ENCODE measurements at regions not wholly inside any gene's neighbourhood (a gene's known extent, or its start where the extent isn't known, plus 50 kb on each side); places are given as distances from the start of the nearest gene placed in this dataset.

DNA sequence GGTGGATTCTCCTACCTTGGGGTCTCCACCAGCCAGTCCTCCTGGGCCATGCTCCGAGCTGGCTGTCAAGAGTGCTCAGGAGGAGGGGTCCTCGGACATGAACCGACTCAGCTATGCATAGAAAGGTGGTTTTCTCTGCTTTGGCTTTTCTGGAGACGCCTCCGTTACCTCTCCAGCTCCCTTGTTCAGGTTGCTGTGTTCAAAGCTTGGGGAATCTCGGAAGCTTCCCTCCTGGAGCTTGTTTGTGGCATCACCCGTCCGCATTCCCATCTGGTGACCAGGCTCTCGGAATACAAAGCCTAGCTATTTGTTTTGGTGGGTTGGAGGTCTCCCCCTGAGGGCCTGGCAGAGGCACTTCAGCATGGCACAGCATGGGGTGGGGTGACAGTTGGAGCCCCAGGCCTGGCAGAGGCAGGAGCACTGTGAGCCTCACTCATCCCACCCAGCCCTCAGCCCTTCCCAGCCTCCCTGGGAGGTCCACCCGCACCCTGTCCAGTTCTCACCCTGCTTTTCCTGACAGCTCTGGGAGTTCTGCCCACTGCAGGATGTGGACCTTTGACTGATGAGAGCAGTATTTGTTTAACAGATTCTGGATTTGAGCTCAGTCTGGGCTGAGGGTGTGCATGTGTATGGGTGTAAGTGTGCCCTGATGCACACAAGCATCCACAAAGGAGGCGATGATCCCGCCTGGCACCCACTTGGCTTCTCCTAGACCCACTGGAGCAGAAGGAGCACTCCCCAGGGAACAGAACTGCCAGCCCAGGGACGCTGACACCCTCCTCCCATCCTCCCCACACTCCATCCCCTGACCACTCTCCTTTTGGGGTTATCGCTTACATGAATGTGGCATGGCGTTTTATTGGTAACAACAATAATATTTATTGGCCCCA lies 107.3 kb upstream of the HS6ST1 start:
- H3K4me3 ChIP-seq = no peak overlapping the region
- no peak overlapping the region for H3K27ac ChIP-seq
- peaks cover 0 to 3% (median 0%) of the 10 kb centered on the region in 3 donors for H3K27me3 ChIP-seq (ENCODE audit: insufficient read depth in 3 of 3, low read length in 2 of 3)
- intact Hi-C loops (cut with DNase I) = no loop called here
- ATAC-seq (no peak), DNase-seq (peak in 1 of 2 donors; percentile 20)
- H3K4me1 ChIP-seq = no peaks in the 10 kb centered on the region
- WGBS, 3 donors = 85 to 90% (median 90%) methylated on average over 15 of the region's 15 CpGs
- peaks cover 17% of the 10 kb centered on the region for H3K9me3 ChIP-seq
- TF ChIP-seq, protein P1, sequence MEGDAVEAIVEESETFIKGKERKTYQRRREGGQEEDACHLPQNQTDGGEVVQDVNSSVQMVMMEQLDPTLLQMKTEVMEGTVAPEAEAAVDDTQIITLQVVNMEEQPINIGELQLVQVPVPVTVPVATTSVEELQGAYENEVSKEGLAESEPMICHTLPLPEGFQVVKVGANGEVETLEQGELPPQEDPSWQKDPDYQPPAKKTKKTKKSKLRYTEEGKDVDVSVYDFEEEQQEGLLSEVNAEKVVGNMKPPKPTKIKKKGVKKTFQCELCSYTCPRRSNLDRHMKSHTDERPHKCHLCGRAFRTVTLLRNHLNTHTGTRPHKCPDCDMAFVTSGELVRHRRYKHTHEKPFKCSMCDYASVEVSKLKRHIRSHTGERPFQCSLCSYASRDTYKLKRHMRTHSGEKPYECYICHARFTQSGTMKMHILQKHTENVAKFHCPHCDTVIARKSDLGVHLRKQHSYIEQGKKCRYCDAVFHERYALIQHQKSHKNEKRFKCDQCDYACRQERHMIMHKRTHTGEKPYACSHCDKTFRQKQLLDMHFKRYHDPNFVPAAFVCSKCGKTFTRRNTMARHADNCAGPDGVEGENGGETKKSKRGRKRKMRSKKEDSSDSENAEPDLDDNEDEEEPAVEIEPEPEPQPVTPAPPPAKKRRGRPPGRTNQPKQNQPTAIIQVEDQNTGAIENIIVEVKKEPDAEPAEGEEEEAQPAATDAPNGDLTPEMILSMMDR (IDR thresholded peaks at IDR 0.05) = no peak
- no peaks in the 10 kb centered on the region for H3K36me3 ChIP-seq (ENCODE audit: insufficient read depth in 1 of 2, low read depth in 1 of 2)

DNA sequence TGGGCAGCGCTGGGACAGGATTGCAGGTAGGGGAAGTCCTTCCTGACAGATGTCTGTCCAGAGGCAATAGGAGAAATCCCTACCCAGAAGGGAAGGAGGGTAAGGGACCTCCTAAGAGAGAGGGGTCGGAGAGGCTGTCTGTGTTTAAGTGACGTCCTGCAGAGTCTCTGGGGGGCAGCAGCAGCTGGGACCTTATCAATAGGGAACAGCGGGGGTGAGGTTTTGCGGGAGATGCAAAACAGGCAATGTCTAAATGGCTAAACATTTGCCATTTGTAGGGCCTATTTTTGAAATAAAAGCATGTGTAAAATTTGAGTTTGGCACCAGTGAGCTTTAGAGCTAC lies 108.7 kb upstream of the HS6ST1 start:
- DNase-seq = peak in 1 of 2 donors; percentile 3
- 73 to 75% (median 73%) methylated on average over 5 of the region's 5 CpGs for WGBS, 3 donors
- TF ChIP-seq, protein P1 (IDR thresholded peaks at IDR 0.05) = no peak

DNA sequence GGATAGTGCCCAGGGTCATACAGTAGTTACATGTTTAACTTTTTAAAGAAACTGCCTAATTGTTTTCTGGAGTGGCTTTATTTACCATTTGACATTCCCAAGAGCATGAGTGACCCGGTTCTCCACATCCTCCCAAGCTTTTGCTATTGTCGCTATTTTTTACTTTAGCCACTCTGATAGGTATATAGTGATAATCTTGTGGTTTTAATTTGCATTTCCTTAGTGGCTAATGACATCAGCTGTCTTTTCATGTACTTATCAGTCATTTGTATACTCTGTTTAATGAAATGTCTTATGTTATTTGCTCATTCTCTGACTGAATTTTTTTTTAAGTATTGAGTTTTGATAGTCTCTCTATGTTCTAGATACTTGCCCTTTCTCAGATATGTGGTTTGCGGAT lies 109.7 kb upstream of the HS6ST1 start:
- H3K27ac ChIP-seq = no peak overlapping the region
- H3K9me3 ChIP-seq = peaks cover 26% of the 10 kb centered on the region
- H3K27me3 ChIP-seq (ENCODE audit: insufficient read depth in 3 of 3, low read length in 2 of 3) = peaks cover 0 to 3% (median 0%) of the 10 kb centered on the region in 3 donors
- no peak overlapping the region for H3K4me3 ChIP-seq
- no peaks in the 10 kb centered on the region for H3K4me1 ChIP-seq
- intact Hi-C loops (cut with DNase I) = no loop called here
- 81 to 87% (median 84%) methylated on average over 3 of the region's 3 CpGs for WGBS, 3 donors
- TF ChIP-seq, protein P1 (IDR thresholded peaks at IDR 0.05) = no peak
- no peaks in the 10 kb centered on the region for H3K36me3 ChIP-seq (ENCODE audit: insufficient read depth in 1 of 2, low read depth in 1 of 2)
- ATAC-seq (no peak), DNase-seq (no peak)

More for the DNA sequence above, 108.7 kb upstream of the HS6ST1 start:
- Histone ChIP-seq H3K4me1 (no peaks in the 10 kb centered on the region), H3K9me3 (peaks cover 26% of the 10 kb centered on the region), H3K36me3 (ENCODE audit: insufficient read depth in 1 of 2, low read depth in 1 of 2) (no peaks in the 10 kb centered on the region), H3K4me3 (no peak overlapping the region), H3K27me3 (ENCODE audit: insufficient read depth in 3 of 3, low read length in 2 of 3) (peaks cover 0 to 3% (median 0%) of the 10 kb centered on the region in 3 donors), H3K27ac (no peak overlapping the region)
- no peak for ATAC-seq
- intact Hi-C loops (cut with DNase I) = no loop called here

DNA sequence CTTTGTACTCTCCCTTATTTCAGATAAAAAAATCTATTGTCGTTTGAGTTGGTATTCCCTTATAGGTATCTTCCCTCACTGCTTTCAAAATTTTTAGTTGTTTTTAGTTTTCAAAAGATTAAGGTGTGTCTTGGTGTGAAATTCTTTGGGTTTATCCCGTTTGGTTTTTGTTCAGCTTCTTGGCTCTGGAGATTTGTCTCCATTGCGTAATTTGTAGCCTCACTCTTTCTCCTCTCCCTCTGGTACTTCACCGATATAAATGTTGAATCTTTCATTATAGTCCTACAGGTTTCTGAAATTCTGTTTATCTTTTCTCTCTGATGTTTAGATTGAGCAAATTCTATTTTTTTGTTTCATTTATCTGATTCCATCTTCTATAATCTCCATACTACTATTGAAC lies 113.8 kb upstream of the HS6ST1 start:
- 73 to 82% (median 75%) methylated on average over 4 of the region's 4 CpGs for WGBS, 3 donors
- ATAC-seq (no peak), DNase-seq (no peak)
- Histone ChIP-seq H3K27me3 (ENCODE audit: insufficient read depth in 3 of 3, low read length in 2 of 3) (no peaks in the 10 kb centered on the region), H3K27ac (no peak overlapping the region), H3K36me3 (ENCODE audit: insufficient read depth in 1 of 2, low read depth in 1 of 2) (no peaks in the 10 kb centered on the region), H3K4me1 (no peaks in the 10 kb centered on the region), H3K4me3 (no peak overlapping the region), H3K9me3 (peaks cover 26% of the 10 kb centered on the region)
- intact Hi-C loops (cut with DNase I) = no loop called here
- TF ChIP-seq, protein P1 (IDR thresholded peaks at IDR 0.05) = no peak

All from psoas muscle (tissue), 7 donors.